ENCODE measurements at regions not wholly inside any gene's neighbourhood (a gene's known extent, or its start where the extent isn't known, plus 50 kb on each side); places are given as distances from the start of the nearest gene placed in this dataset.

DNA sequence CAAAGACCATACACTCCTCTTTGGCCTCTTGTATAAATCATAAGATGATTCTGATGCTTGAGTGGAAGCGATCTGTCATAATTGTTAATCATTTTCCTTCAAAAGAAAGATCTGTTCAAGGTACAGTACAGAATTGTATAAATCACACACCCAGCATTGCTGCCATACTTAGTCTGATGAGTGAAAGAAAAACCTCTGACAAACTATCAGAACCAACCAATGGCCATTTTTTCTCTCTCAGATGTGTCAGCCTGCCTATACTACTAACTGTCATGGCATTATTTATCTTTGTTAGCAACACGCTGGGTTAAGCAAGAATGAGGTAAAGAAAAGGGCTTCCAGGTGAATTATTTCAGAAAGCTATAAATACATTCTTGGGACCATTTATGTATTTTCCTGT, 1112.7 kb upstream of the TENM4 start:
- Histone ChIP-seq H3K4me1 (ENCODE audit: control insufficient read depth, extremely low read depth, insufficient read depth, low read length) (no peaks in the 10 kb centered on the region), H2AFZ (ENCODE audit: low read depth, low read length) (no peak overlapping the region), H3K9me3 (replicated peaks; ENCODE audit: control insufficient read depth, insufficient read depth, low read length) (no peaks in the 10 kb centered on the region), H3K27ac (ENCODE audit: insufficient read depth, low read depth, low read length) (no peak overlapping the region), H3K27me3 (ENCODE audit: control insufficient read depth in 2 of 2, insufficient read depth in 2 of 2, low read length in 2 of 2) (no peaks in the 10 kb centered on the region), H3K9ac (replicated peaks; ENCODE audit: extremely low read depth, insufficient read depth, low read length) (no peak overlapping the region), H3K36me3 (ENCODE audit: control insufficient read depth in 2 of 2, extremely low read depth in 1 of 2, insufficient read depth in 2 of 2, low read length in 2 of 2) (no peaks in the 10 kb centered on the region), H3K9me1 (replicated peaks; ENCODE audit: control insufficient read depth, extremely low read depth, insufficient read depth, low read length) (no peaks in the 10 kb centered on the region), H3K4me3 (replicated peaks in 1 of 3; ENCODE audit: insufficient read depth in 1 of 3, low read depth in 1 of 3, low read length in 3 of 3) (no peak overlapping the region), H4K20me1 (replicated peaks; ENCODE audit: control insufficient read depth, extremely low read depth, insufficient read depth, low read length) (no peaks in the 10 kb centered on the region), H3K4me2 (ENCODE audit: insufficient read depth, low read length) (no peak overlapping the region), H3K79me2 (ENCODE audit: control insufficient read depth, insufficient read depth, low read length) (no peaks in the 10 kb centered on the region)
- BruUV-seq (replicated peaks): no TSS peak
- TF ChIP-seq, protein P1, sequence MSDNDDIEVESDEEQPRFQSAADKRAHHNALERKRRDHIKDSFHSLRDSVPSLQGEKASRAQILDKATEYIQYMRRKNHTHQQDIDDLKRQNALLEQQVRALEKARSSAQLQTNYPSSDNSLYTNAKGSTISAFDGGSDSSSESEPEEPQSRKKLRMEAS (IDR thresholded peaks at IDR 0.05; ENCODE audit: insufficient read depth, insufficient read length): no peak
- TF ChIP-seq, protein P2, sequence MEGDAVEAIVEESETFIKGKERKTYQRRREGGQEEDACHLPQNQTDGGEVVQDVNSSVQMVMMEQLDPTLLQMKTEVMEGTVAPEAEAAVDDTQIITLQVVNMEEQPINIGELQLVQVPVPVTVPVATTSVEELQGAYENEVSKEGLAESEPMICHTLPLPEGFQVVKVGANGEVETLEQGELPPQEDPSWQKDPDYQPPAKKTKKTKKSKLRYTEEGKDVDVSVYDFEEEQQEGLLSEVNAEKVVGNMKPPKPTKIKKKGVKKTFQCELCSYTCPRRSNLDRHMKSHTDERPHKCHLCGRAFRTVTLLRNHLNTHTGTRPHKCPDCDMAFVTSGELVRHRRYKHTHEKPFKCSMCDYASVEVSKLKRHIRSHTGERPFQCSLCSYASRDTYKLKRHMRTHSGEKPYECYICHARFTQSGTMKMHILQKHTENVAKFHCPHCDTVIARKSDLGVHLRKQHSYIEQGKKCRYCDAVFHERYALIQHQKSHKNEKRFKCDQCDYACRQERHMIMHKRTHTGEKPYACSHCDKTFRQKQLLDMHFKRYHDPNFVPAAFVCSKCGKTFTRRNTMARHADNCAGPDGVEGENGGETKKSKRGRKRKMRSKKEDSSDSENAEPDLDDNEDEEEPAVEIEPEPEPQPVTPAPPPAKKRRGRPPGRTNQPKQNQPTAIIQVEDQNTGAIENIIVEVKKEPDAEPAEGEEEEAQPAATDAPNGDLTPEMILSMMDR (IDR thresholded peaks at IDR 0.05; ENCODE audit: extremely low read depth in 1 of 2, insufficient read depth in 1 of 2, low read depth in 1 of 2, low read length in 2 of 2): no peak
- TF ChIP-seq MYC (IDR thresholded peaks at IDR 0.05; ENCODE audit: low read depth, low read length): no peak
- TF ChIP-seq GATA2 (IDR thresholded peaks at IDR 0.05; ENCODE audit: insufficient read depth, insufficient read length, low read depth, low read length): no peak
- TF ChIP-seq FOS (IDR thresholded peaks at IDR 0.05; ENCODE audit: borderline replicate concordance, insufficient read depth, low read length): no peak
- no peak for TF ChIP-seq POLR2A (IDR thresholded peaks at IDR 0.05; ENCODE audit: low read depth, low read length)
- no peak for TF ChIP-seq EZH2 (IDR thresholded peaks at IDR 0.05; ENCODE audit: borderline replicate concordance, low read depth, low read length, severe bottlenecking)
- TF ChIP-seq POLR2AphosphoS5 (IDR thresholded peaks at IDR 0.05; ENCODE audit: insufficient read depth, low read depth, low read length): no peak
- no peak for TF ChIP-seq JUN (IDR thresholded peaks at IDR 0.05; ENCODE audit: borderline replicate concordance, insufficient read depth, insufficient read length, low read depth)
- POLR2A ChIA-PET: no interaction called here
- dilution Hi-C loops (cut with MboI; ENCODE audit: extremely low pct_ligation_motif_present, low sequenced_read_pairs): no loop called here
- intact Hi-C loops (cut with micrococcal nuclease): no loop called here
- CTCF ChIA-PET: no interaction called here
- DNase-seq (ENCODE audit: low read depth, low spot score): no peak
- FAIRE-seq: no peak
